ENCODE measurements at regions not wholly inside any gene's neighbourhood (a gene's known extent, or its start where the extent isn't known, plus 50 kb on each side); places are given as distances from the start of the nearest gene placed in this dataset.
"Not testable (repeated sequence)": the region's sequence is repeated elsewhere in the genome, so short reads cannot be mapped to it uniquely, and the experiment has no call there.

DNA sequence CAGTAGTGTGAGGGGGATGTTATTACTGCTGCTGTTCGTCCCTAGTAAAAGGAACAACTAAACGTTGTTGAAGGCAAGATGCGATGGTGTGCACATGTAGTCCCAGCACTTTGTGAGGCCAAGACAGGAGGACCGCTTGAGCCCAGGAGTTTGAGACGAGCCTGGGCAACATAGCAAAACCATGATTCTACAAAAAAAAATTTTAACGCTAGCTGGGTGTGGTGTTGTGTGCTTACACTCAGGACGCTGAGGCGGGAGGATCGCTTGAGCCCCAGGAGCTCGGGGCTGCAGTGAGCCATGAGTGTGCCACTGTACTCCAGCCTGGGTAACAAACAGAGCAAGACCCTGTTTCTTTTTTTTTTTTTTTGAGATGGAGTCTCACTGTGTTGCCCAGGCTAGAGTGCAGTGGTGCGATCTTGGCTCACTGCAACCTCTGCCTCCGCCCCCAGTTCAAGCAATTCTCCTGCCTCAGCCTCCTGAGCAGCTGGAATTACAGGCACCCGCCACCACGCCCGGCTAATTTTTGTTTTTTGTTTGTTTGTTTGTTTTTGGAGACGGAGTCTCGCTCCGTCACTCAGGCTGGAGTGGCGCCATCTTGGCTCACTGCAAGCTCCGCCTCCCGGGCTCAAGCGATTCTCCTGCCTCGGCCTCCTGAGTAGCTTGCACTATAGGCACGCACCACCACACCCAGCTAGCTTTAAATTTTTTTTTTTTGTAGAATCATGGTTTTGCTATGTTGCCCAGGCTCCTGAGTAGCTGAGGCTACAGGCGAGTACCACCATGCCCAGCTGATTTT, 87.3 kb downstream of the MYL12B start:
- CTCF ChIA-PET; H3K4me3 ChIP-seq (ENCODE audit: low read depth, low read length); H3K4me1 ChIP-seq (ENCODE audit: control insufficient read depth, insufficient read depth, low read length); POLR2A ChIA-PET; H3K9me3 ChIP-seq (ENCODE audit: control insufficient read depth, insufficient read depth, low read depth, low read length); H3K27ac ChIP-seq (ENCODE audit: extremely low read depth, low read depth, low read length); H3K36me3 ChIP-seq (ENCODE audit: control insufficient read depth in 2 of 2, insufficient read depth in 1 of 2, low read length in 2 of 2): not testable (repeated sequence)

- Histone ChIP-seq H3K9me3 (ENCODE audit: control insufficient read depth, insufficient read depth, low read depth, low read length) (no peaks in the 10 kb centered on the region), H3K4me1 (ENCODE audit: control insufficient read depth, insufficient read depth, low read length) (no peaks in the 10 kb centered on the region), H3K4me3 (ENCODE audit: low read depth, low read length) (no peak overlapping the region), H3K27ac (ENCODE audit: extremely low read depth, low read depth, low read length) (no peak overlapping the region), H3K36me3 (ENCODE audit: control insufficient read depth in 2 of 2, insufficient read depth in 1 of 2, low read length in 2 of 2) (no peaks in the 10 kb centered on the region)
- ChIA-PET POLR2A (no interaction called here), CTCF (interaction anchor here (0.7 kb wide), 1 partner anchor 20 kb away, joined by 3 read pairs; no protein-coding TSS in a partner anchor)
- TF ChIP-seq ZBTB26 (tag by site-specific recombination; optimal IDR thresholded peaks at IDR 0.05) (no peak), ZNF266 (tag by site-specific recombination; IDR thresholded peaks at IDR 0.05; ENCODE audit: low read depth) (no peak), WT1 (tag by site-specific recombination; IDR thresholded peaks at IDR 0.05) (no peak), ZNF426 (tag by site-specific recombination; IDR thresholded peaks at IDR 0.05) (no peak), ZNF18 (tag by site-specific recombination; IDR thresholded peaks at IDR 0.05) (no peak), ZSCAN30 (tag by site-specific recombination; IDR thresholded peaks at IDR 0.05) (no peak), YY1 (tag by site-specific recombination; IDR thresholded peaks at IDR 0.05) (no peak), ZNF155 (tag by site-specific recombination; IDR thresholded peaks at IDR 0.05) (no peak), ZNF341 (tag by site-specific recombination; IDR thresholded peaks at IDR 0.05; ENCODE audit: low read depth) (no peak), ZNF175 (tag by site-specific recombination; IDR thresholded peaks at IDR 0.05) (no peak), ZNF274 (IDR thresholded peaks at IDR 0.05; ENCODE audit: low read length) (no peak), ZNF274 (tag by site-specific recombination; IDR thresholded peaks at IDR 0.05; ENCODE audit: borderline replicate concordance) (no peak), ELK4 (IDR thresholded peaks at IDR 0.05; ENCODE audit: borderline replicate concordance, low read depth, low read length) (no peak), HOXA7 (CRISPR knock-in tag; IDR thresholded peaks at IDR 0.05; ENCODE audit: borderline replicate concordance) (no peak), ZNF292 (tag by site-specific recombination; IDR thresholded peaks at IDR 0.05; ENCODE audit: borderline replicate concordance, low read depth) (no peak), ZNF704 (tag by site-specific recombination; IDR thresholded peaks at IDR 0.05) (no peak), ZNF558 (tag by site-specific recombination; IDR thresholded peaks at IDR 0.05) (no peak), ZSCAN18 (tag by site-specific recombination; IDR thresholded peaks at IDR 0.05) (no peak), ZNF138 (tag by site-specific recombination; IDR thresholded peaks at IDR 0.05; ENCODE audit: borderline replicate concordance) (no peak)
- TF ChIP-seq, protein P1, sequence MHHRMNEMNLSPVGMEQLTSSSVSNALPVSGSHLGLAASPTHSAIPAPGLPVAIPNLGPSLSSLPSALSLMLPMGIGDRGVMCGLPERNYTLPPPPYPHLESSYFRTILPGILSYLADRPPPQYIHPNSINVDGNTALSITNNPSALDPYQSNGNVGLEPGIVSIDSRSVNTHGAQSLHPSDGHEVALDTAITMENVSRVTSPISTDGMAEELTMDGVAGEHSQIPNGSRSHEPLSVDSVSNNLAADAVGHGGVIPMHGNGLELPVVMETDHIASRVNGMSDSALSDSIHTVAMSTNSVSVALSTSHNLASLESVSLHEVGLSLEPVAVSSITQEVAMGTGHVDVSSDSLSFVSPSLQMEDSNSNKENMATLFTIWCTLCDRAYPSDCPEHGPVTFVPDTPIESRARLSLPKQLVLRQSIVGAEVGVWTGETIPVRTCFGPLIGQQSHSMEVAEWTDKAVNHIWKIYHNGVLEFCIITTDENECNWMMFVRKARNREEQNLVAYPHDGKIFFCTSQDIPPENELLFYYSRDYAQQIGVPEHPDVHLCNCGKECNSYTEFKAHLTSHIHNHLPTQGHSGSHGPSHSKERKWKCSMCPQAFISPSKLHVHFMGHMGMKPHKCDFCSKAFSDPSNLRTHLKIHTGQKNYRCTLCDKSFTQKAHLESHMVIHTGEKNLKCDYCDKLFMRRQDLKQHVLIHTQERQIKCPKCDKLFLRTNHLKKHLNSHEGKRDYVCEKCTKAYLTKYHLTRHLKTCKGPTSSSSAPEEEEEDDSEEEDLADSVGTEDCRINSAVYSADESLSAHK (tag by site-specific recombination; IDR thresholded peaks at IDR 0.05), result no peak
Measured at GRCh38 chr18:3350021-3350420, 88.1 kb downstream of the MYL12B start.
